ENCODE measurements at regions not wholly inside any gene's neighbourhood (a gene's known extent, or its start where the extent isn't known, plus 50 kb on each side); places are given as distances from the start of the nearest gene placed in this dataset.

- Histone ChIP-seq H3K4me1 (replicated peaks in 1 of 4; ENCODE audit: control insufficient read depth in 3 of 4, insufficient read depth in 4 of 4, low read length in 3 of 4) (no peaks in the 10 kb centered on the region), H3K4me3 (ENCODE audit: extremely low read depth in 1 of 4, insufficient read depth in 2 of 4, low read depth in 3 of 4, low read length in 4 of 4) (no peak overlapping the region), H3K14ac (ENCODE audit: insufficient read length) (no peak overlapping the region), H3K27ac (ENCODE audit: low read depth, low read length) (no peak overlapping the region), H4K5ac (ENCODE audit: insufficient read length, low read depth, low read length) (no peak overlapping the region), H3K79me1 (ENCODE audit: low read depth, low read length) (no peaks in the 10 kb centered on the region), H2BK20ac (ENCODE audit: low read length) (no peak overlapping the region), H2BK15ac (ENCODE audit: low read length) (no peak overlapping the region), H3K79me2 (ENCODE audit: control insufficient read depth in 1 of 2, insufficient read depth in 2 of 2, low read length in 2 of 2) (no peaks in the 10 kb centered on the region), H2BK120ac (replicated peaks; ENCODE audit: low read depth, low read length) (no peak overlapping the region), H2AK5ac (ENCODE audit: low read depth, low read length) (no peak overlapping the region), H3K9me3 (ENCODE audit: insufficient read depth in 2 of 2, low read depth in 1 of 2, low read length in 1 of 2) (no peaks in the 10 kb centered on the region), H4K91ac (replicated peaks; ENCODE audit: insufficient read length, low read length) (no peak overlapping the region), H3K56ac (replicated peaks; ENCODE audit: insufficient read length, low read depth, low read length) (no peak overlapping the region), H3K23ac (ENCODE audit: insufficient read length) (no peak overlapping the region), H3K18ac (ENCODE audit: extremely low read depth, low read length) (no peak overlapping the region), H3K36me3 (ENCODE audit: control insufficient read depth in 2 of 4, insufficient read depth in 4 of 4, low read length in 3 of 4) (no peaks in the 10 kb centered on the region), H3K4me2 (ENCODE audit: insufficient read depth in 1 of 2, low read depth in 2 of 2, low read length in 2 of 2) (no peak overlapping the region), H3K4ac (replicated peaks; ENCODE audit: insufficient read length, low read depth, low read length) (no peak overlapping the region), H3K27me3 (replicated peaks in 1 of 4; ENCODE audit: control insufficient read depth in 3 of 4, extremely low read depth in 1 of 4, insufficient read depth in 3 of 4, low read length in 3 of 4) (no peaks in the 10 kb centered on the region), H2BK5ac (ENCODE audit: low read depth, low read length) (no peak overlapping the region), H2BK12ac (ENCODE audit: low read depth, low read length) (no peak overlapping the region), H2AFZ (ENCODE audit: low read length) (no peak overlapping the region), H3K9ac (replicated peaks in 1 of 4; ENCODE audit: extremely low read depth in 1 of 4, low read depth in 3 of 4, low read length in 3 of 4) (no peak overlapping the region), H4K20me1 (replicated peaks in 1 of 2; ENCODE audit: control insufficient read depth in 1 of 2, insufficient read depth in 2 of 2, low read length in 2 of 2) (no peaks in the 10 kb centered on the region), H4K8ac (ENCODE audit: extremely low read depth, insufficient read depth, low read length) (no peak overlapping the region), H3K23me2 (ENCODE audit: low read depth, low read length) (no peaks in the 10 kb centered on the region)
- ChIA-PET CTCF (ENCODE audit: partially characterized antibody) (interaction anchor here (0.6 kb wide), 1 partner anchor 914 kb away, joined by 3 read pairs; no protein-coding TSS in a partner anchor), POLR2A (ENCODE audit: partially characterized antibody) (no interaction called here)
- 92% methylated on average over 1 of the region's 2 CpGs; no CpG with 5 or more reads in 1 of the 2 experiments for WGBS, 2 experiments (ENCODE audit: extremely low coverage in 1 of 2, insufficient coverage in 1 of 2, insufficient read length in 1 of 2, insufficient replicate concordance in 2 of 2, low coverage in 1 of 2, low lambda C conversion rate in 2 of 2, missing lambda C conversion rate in 1 of 2)
- FAIRE-seq = no peak
- no peak for DNase-seq (ENCODE audit: low read depth in 1 of 2, low spot score in 2 of 2)
- TF ChIP-seq YY1 (IDR thresholded peaks at IDR 0.05; ENCODE audit: low read depth, low read length) = no peak
- TF ChIP-seq POLR2A (IDR thresholded peaks at IDR 0.05; ENCODE audit: control extremely low read depth in 1 of 2, low read depth in 2 of 2, low read length in 2 of 2) = no peak
- peak in 1 of 3 experiments; percentile 8; a peak in 1 of 4 replicates for TF ChIP-seq CTCF (IDR thresholded peaks at IDR 0.05; ENCODE audit: control extremely low read depth in 1 of 3, insufficient read depth in 1 of 3, low read depth in 1 of 3, low read length in 3 of 3)
- TF ChIP-seq USF2 (IDR thresholded peaks at IDR 0.05; ENCODE audit: low read length) = no peak
- no peak for TF ChIP-seq TBP (IDR thresholded peaks at IDR 0.05; ENCODE audit: low read depth, low read length)
- TF ChIP-seq POU5F1 (IDR thresholded peaks at IDR 0.05; ENCODE audit: low read depth, low read length) = no peak
- no peak for TF ChIP-seq NANOG (IDR thresholded peaks at IDR 0.05; ENCODE audit: insufficient read depth, low read depth, low read length, poor library complexity, severe bottlenecking)
- no peak for TF ChIP-seq SRF (IDR thresholded peaks at IDR 0.05; ENCODE audit: low read depth, low read length)
- no peak for TF ChIP-seq CBX8 (IDR thresholded peaks at IDR 0.05; ENCODE audit: borderline replicate concordance, low read depth, low read length)
- no peak for TF ChIP-seq TAF7 (optimal IDR thresholded peaks at IDR 0.05; ENCODE audit: borderline replicate concordance, low read depth, low read length)
- no peak for TF ChIP-seq POLR2AphosphoS5 (IDR thresholded peaks at IDR 0.05; ENCODE audit: low read depth, low read length)
- no peak for TF ChIP-seq CHD2 (IDR thresholded peaks at IDR 0.05; ENCODE audit: low read length)
These were observed 353.5 kb upstream of the CXorf51B start for GRCh38 chrX:146456058-146456457.

Data from H1 (cell line).